ENCODE measurements at regions not wholly inside any gene's neighbourhood (a gene's known extent, or its start where the extent isn't known, plus 50 kb on each side); places are given as distances from the start of the nearest gene placed in this dataset.

DNA sequence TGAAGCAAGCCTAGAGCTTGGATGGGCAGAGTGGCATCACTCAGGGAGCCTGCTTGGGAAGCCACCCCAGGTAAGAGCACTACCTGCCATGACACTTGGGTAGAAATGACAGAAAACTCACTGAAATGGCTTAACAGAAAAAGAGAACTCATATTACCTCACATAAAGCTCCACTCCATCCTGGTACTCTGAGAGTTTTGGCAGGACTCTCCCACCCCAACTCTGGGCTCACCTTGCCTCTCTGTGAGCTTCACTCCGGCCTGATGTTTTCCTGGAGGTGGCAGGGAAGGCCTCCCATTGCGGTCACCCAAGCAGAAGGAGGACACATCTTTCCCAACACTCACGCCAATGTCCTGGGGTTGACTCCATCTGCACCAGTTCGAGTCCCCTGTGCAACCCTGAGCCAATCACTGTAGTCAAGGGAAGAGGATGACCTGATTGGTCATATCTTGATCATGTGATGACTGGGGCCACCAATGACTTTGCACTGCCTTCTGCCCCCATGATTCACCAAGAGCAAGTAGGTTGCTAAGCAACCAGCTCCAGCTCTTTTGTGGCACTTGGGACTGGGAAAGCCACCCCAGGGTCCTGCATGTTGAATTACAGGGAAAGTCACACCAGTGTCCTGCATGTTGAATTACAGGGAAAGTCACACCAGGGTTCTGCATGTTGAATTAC is 446.1 kb upstream of the SULF2 start:
- intact Hi-C loops (cut with DNase I), result no loop called here
- WGBS, 2 donors, result 72 to 81% methylated on average over 4 of the region's 4 CpGs
- H3K4me3 ChIP-seq, result no peak overlapping the region

DNA sequence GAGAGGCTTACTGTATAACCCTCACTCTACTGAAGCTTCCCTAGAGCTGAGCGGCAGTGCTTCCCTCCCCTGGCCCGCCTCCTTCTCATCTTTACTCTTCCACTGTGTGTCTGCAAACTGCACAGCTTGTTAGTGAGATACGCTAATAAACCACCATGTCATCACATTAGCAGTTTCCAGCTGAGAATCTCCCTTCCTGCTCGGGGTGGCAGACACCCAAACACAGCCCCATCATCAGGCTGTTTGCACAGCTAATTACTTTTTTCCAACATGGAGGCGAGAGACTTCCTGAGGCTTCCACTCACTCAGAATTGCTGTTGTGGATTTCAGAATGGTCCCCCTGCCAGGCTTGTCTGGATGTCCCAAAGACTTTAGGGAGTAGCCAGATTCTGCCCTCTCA is 444.9 kb upstream of the SULF2 start:
- TF ChIP-seq CTCF (IDR thresholded peaks at IDR 0.05), result no peak
- Histone ChIP-seq H3K27ac (no peak overlapping the region), H3K9me3 (no peaks in the 10 kb centered on the region), H3K36me3 (no peaks in the 10 kb centered on the region), H3K4me1 (no peaks in the 10 kb centered on the region), H3K27me3 (no peaks in the 10 kb centered on the region), H3K4me3 (no peak overlapping the region)
- no peak for DNase-seq
- ATAC-seq, result no peak
- 63 to 70% methylated on average over 5 of the region's 5 CpGs for WGBS, 2 donors
- intact Hi-C loops (cut with DNase I), result no loop called here
- no peak for FAIRE-seq

More for the DNA sequence above, 446.1 kb upstream of the SULF2 start:
- no peaks in the 10 kb centered on the region for H3K9me3 ChIP-seq
- no peaks in the 10 kb centered on the region for H3K4me1 ChIP-seq
- H3K27me3 ChIP-seq, result no peaks in the 10 kb centered on the region
- DNase-seq (peak in 1 of 6 donors; percentile 12), FAIRE-seq (no peak), ATAC-seq (no peak)
- H3K27ac ChIP-seq, result no peak overlapping the region
- H3K36me3 ChIP-seq, result no peaks in the 10 kb centered on the region
- no peak for TF ChIP-seq CTCF (IDR thresholded peaks at IDR 0.05)

DNA sequence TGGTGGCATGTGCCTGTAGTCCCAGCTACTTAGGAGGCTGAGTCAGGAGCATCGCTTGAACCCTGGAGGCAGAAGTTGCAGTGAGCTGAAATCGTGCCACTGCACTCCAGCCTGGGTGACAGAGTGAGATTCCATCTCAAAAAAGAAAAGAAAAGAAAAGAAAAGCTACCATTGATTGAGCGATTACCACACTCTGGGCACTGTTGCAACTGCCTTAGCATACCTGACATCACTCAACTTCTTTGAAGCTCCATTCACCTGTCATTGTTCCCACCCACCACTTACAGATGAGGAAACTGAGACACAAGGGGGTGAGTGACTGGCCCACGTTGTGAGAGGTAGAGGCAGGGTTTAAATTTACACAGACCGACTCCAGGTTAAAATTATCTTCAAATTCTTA is 442.1 kb upstream of the SULF2 start:
- WGBS, 2 donors, result 51 to 58% methylated on average over 5 of the region's 5 CpGs
- ATAC-seq, result no peak
- FAIRE-seq, result no peak

DNA sequence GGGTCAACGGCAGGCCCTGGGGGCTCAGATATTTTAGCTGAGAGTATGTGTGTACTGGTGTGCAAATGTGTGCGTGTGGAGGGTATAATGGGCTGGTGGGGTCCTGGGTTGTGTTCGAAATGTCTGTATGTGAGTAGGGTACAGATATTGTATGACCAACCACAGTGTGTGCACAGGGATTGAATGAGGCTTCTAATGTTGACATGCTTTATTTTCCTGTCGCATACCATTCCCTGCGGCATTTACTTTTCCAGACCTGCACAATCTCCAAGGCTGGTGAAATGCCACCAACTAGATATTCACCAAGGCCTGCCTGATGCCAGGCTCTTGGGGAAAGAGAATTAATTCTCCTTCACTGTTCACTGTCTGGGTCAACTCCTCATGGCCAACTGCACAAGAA is 441.4 kb upstream of the SULF2 start:
- WGBS, 2 donors, result 82 to 94% methylated on average over 5 of the region's 5 CpGs
- Histone ChIP-seq H3K4me3 (no peak overlapping the region), H3K27ac (no peak overlapping the region), H3K27me3 (no peaks in the 10 kb centered on the region), H3K9me3 (no peaks in the 10 kb centered on the region), H3K4me1 (no peaks in the 10 kb centered on the region), H3K36me3 (no peaks in the 10 kb centered on the region)
- intact Hi-C loops (cut with DNase I), result no loop called here
- ATAC-seq (no peak), FAIRE-seq (no peak), DNase-seq (no peak)
- TF ChIP-seq CTCF (IDR thresholded peaks at IDR 0.05), result no peak

More for the DNA sequence above, 442.1 kb upstream of the SULF2 start:
- no peak for DNase-seq
- Histone ChIP-seq H3K36me3 (no peaks in the 10 kb centered on the region), H3K9me3 (no peaks in the 10 kb centered on the region), H3K27ac (no peak overlapping the region), H3K4me1 (no peaks in the 10 kb centered on the region), H3K4me3 (no peak overlapping the region), H3K27me3 (no peaks in the 10 kb centered on the region)
- no peak for TF ChIP-seq CTCF (IDR thresholded peaks at IDR 0.05)
- intact Hi-C loops (cut with DNase I), result no loop called here

DNA sequence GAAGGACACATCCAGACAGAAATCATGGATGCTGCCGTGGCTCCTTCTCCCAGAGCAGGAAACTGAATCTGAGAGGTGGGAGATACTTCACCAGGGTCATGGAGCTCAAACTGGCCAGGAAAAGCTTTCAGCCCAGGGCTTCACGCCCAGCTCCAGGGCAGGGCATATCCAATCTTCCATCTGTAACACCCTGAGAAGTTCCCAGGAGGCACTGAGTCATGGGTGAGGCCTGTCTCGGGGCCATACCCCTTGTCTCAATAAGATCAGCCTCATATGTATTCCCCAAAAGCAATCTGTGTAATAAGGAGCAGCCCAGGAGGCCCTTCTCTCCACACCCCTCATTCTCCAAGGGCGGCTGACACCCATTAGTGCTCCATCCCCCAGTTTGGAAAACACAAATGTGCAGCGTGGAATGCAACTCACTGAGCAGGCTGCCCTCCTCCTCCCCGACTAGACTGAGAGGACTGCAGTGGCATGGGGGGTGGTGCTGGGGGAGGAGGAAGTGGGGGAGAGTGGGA is 439.3 kb upstream of the SULF2 start:
- no peaks in the 10 kb centered on the region for H3K9me3 ChIP-seq
- FAIRE-seq (no peak), DNase-seq (no peak), ATAC-seq (no peak)
- H3K27me3 ChIP-seq, result no peaks in the 10 kb centered on the region
- no peaks in the 10 kb centered on the region for H3K36me3 ChIP-seq
- no peaks in the 10 kb centered on the region for H3K4me1 ChIP-seq
- TF ChIP-seq CTCF (IDR thresholded peaks at IDR 0.05), result no peak
- H3K27ac ChIP-seq, result no peak overlapping the region
- no peak overlapping the region for H3K4me3 ChIP-seq
- WGBS, 2 donors, result 57 to 64% methylated on average over 6 of the region's 6 CpGs
- intact Hi-C loops (cut with DNase I), result no loop called here
